ENCODE measurements at regions not wholly inside any gene's neighbourhood (a gene's known extent, or its start where the extent isn't known, plus 50 kb on each side); places are given as distances from the start of the nearest gene placed in this dataset.

- intact Hi-C loops (cut with micrococcal nuclease), result no loop called here
- no peak for FAIRE-seq
- dilution Hi-C loops (cut with MboI; ENCODE audit: extremely low pct_ligation_motif_present, low sequenced_read_pairs), result no loop called here
Observed at GRCh38 chr2:19070886-19071285, 287.5 kb downstream of the OSR1 start.

GRCh38 chr2:19068206-19068605, 290.2 kb downstream of the OSR1 start:
- CTCF ChIA-PET, result no interaction called here
- Histone ChIP-seq H3K4me3 (replicated peaks in 1 of 3; ENCODE audit: insufficient read depth in 1 of 3, low read depth in 1 of 3, low read length in 3 of 3) (no peak overlapping the region), H3K4me2 (ENCODE audit: insufficient read depth, low read length) (no peak overlapping the region), H4K20me1 (replicated peaks; ENCODE audit: control insufficient read depth, extremely low read depth, insufficient read depth, low read length) (no peaks in the 10 kb centered on the region), H3K36me3 (ENCODE audit: control insufficient read depth in 2 of 2, extremely low read depth in 1 of 2, insufficient read depth in 2 of 2, low read length in 2 of 2) (no peaks in the 10 kb centered on the region), H3K9ac (replicated peaks; ENCODE audit: extremely low read depth, insufficient read depth, low read length) (no peak overlapping the region), H3K27me3 (ENCODE audit: control insufficient read depth in 2 of 2, insufficient read depth in 2 of 2, low read length in 2 of 2) (no peaks in the 10 kb centered on the region), H3K9me3 (replicated peaks; ENCODE audit: control insufficient read depth, insufficient read depth, low read length) (no peaks in the 10 kb centered on the region), H3K27ac (ENCODE audit: insufficient read depth, low read depth, low read length) (no peak overlapping the region), H3K4me1 (ENCODE audit: control insufficient read depth, extremely low read depth, insufficient read depth, low read length) (no peaks in the 10 kb centered on the region), H3K79me2 (ENCODE audit: control insufficient read depth, insufficient read depth, low read length) (no peaks in the 10 kb centered on the region), H2AFZ (ENCODE audit: low read depth, low read length) (no peak overlapping the region), H3K9me1 (replicated peaks; ENCODE audit: control insufficient read depth, extremely low read depth, insufficient read depth, low read length) (no peaks in the 10 kb centered on the region)
- intact Hi-C loops (cut with micrococcal nuclease) (no loop called here), dilution Hi-C loops (cut with MboI; ENCODE audit: extremely low pct_ligation_motif_present, low sequenced_read_pairs) (no loop called here)
- no TSS peak for BruUV-seq (replicated peaks)
- DNase-seq (ENCODE audit: low read depth, low spot score) (no peak), FAIRE-seq (no peak)
- POLR2A ChIA-PET, result no interaction called here
- TF ChIP-seq GATA2 (IDR thresholded peaks at IDR 0.05; ENCODE audit: insufficient read depth, insufficient read length, low read depth, low read length), result no peak
- TF ChIP-seq POLR2AphosphoS5 (IDR thresholded peaks at IDR 0.05; ENCODE audit: insufficient read depth, low read depth, low read length), result no peak
- TF ChIP-seq JUN (IDR thresholded peaks at IDR 0.05; ENCODE audit: borderline replicate concordance, insufficient read depth, insufficient read length, low read depth), result no peak
- no peak for TF ChIP-seq EZH2 (IDR thresholded peaks at IDR 0.05; ENCODE audit: borderline replicate concordance, low read depth, low read length, severe bottlenecking)
- TF ChIP-seq MAX (IDR thresholded peaks at IDR 0.05; ENCODE audit: insufficient read depth, insufficient read length), result no peak
- TF ChIP-seq POLR2A (IDR thresholded peaks at IDR 0.05; ENCODE audit: low read depth, low read length), result no peak
- TF ChIP-seq MYC (IDR thresholded peaks at IDR 0.05; ENCODE audit: low read depth, low read length), result no peak
- TF ChIP-seq CTCF (IDR thresholded peaks at IDR 0.05; ENCODE audit: extremely low read depth in 1 of 2, insufficient read depth in 1 of 2, low read depth in 1 of 2, low read length in 2 of 2), result no peak
- no peak for TF ChIP-seq FOS (IDR thresholded peaks at IDR 0.05; ENCODE audit: borderline replicate concordance, insufficient read depth, low read length)

More at GRCh38 chr2:19070886-19071285, 287.5 kb downstream of the OSR1 start:
- H3K36me3 ChIP-seq (ENCODE audit: control insufficient read depth in 2 of 2, extremely low read depth in 1 of 2, insufficient read depth in 2 of 2, low read length in 2 of 2), result no peaks in the 10 kb centered on the region
- no peak overlapping the region for H3K27ac ChIP-seq (ENCODE audit: insufficient read depth, low read depth, low read length)
- H3K4me2 ChIP-seq (ENCODE audit: insufficient read depth, low read length), result no peak overlapping the region
- H4K20me1 ChIP-seq (replicated peaks; ENCODE audit: control insufficient read depth, extremely low read depth, insufficient read depth, low read length), result no peaks in the 10 kb centered on the region
- TF ChIP-seq GATA2 (IDR thresholded peaks at IDR 0.05; ENCODE audit: insufficient read depth, insufficient read length, low read depth, low read length) (no peak), POLR2AphosphoS5 (IDR thresholded peaks at IDR 0.05; ENCODE audit: insufficient read depth, low read depth, low read length) (no peak), POLR2A (IDR thresholded peaks at IDR 0.05; ENCODE audit: low read depth, low read length) (no peak), CTCF (IDR thresholded peaks at IDR 0.05; ENCODE audit: extremely low read depth in 1 of 2, insufficient read depth in 1 of 2, low read depth in 1 of 2, low read length in 2 of 2) (no peak), EZH2 (IDR thresholded peaks at IDR 0.05; ENCODE audit: borderline replicate concordance, low read depth, low read length, severe bottlenecking) (no peak)
- H3K79me2 ChIP-seq (ENCODE audit: control insufficient read depth, insufficient read depth, low read length), result no peaks in the 10 kb centered on the region
- ChIA-PET POLR2A (no interaction called here), CTCF (no interaction called here)
- no peaks in the 10 kb centered on the region for H3K4me1 ChIP-seq (ENCODE audit: control insufficient read depth, extremely low read depth, insufficient read depth, low read length)
- no peaks in the 10 kb centered on the region for H3K27me3 ChIP-seq (ENCODE audit: control insufficient read depth in 2 of 2, insufficient read depth in 2 of 2, low read length in 2 of 2)
- DNase-seq (ENCODE audit: low read depth, low spot score), result no peak
- BruUV-seq (replicated peaks), result no TSS peak
- no peak overlapping the region for H3K4me3 ChIP-seq (replicated peaks in 1 of 3; ENCODE audit: insufficient read depth in 1 of 3, low read depth in 1 of 3, low read length in 3 of 3)
- H2AFZ ChIP-seq (ENCODE audit: low read depth, low read length), result no peak overlapping the region
- H3K9ac ChIP-seq (replicated peaks; ENCODE audit: extremely low read depth, insufficient read depth, low read length), result no peak overlapping the region
- no peaks in the 10 kb centered on the region for H3K9me1 ChIP-seq (replicated peaks; ENCODE audit: control insufficient read depth, extremely low read depth, insufficient read depth, low read length)
- no peaks in the 10 kb centered on the region for H3K9me3 ChIP-seq (replicated peaks; ENCODE audit: control insufficient read depth, insufficient read depth, low read length)

Measured in endothelial cell of umbilical vein (primary cell).